IMR-90 (cell line): ENCODE measurements at regions not wholly inside any gene's neighbourhood (a gene's known extent, or its start where the extent isn't known, plus 50 kb on each side); places are given as distances from the start of the nearest gene placed in this dataset.

ENCODE experiments used
- ATAC-seq: fragments of 200-7000 bp; cut with Tn5 transposase; 2 replicates; pipeline ENCODE4 v1.9.1; 2020; ENCODE audit warnings: low read depth, mild to moderate bottlenecking, moderate library complexity
- BruUV-seq: library from RNA; stranded (reverse); fragments of 400-500 nt; replicated peaks from 2 replicates; lab custom pipeline; 2021; lab: Mats Ljungman, UMichigan
- CTCF ChIA-PET: fragments of 300-600 bp; formaldehyde crosslinking; extraction: SDS; loops from one replicate; lab custom pipeline; 2021; ENCODE audit warnings: antibody characterized with exemption; lab: Yijun Ruan, JAX
- POLR2A ChIA-PET: fragments of 300-600 bp; sonication (Branson Sonifier 250); formaldehyde crosslinking; loops from one replicate; lab custom pipeline; 2022; ENCODE audit warnings: antibody characterized with exemption; ENCODE audit not compliant: unreplicated experiment; lab: Charles Lee
- DNase-seq: peaks from one replicate; pipeline ENCODE4 v3.0.0; 2013
- H2AFZ ChIP-seq: replicated peaks from 2 replicates; pipeline ENCODE3; 2013; ENCODE audit warnings: low read length, mild to moderate bottlenecking; ENCODE audit not compliant: poor library complexity
- H2AK5ac ChIP-seq: 2 replicates; pipeline ENCODE4 v1.6.1; 2013; ENCODE audit warnings: low read depth, low read length, inconsistent platforms
- H2AK9ac ChIP-seq: replicated peaks from 2 replicates; pipeline ENCODE3; 2013; ENCODE audit warnings: mild to moderate bottlenecking, low read depth, low read length, moderate library complexity; ENCODE audit not compliant: poor library complexity
- H2BK120ac ChIP-seq: 2 replicates; pipeline ENCODE4 v1.6.1; 2013; ENCODE audit warnings: low read depth, low read length, inconsistent platforms
- H2BK15ac ChIP-seq: 3 replicates; pipeline ENCODE4 v1.6.1; 2013; ENCODE audit warnings: low read depth, low read length, inconsistent platforms
- H2BK20ac ChIP-seq: 2 replicates; pipeline ENCODE4 v1.6.1; 2013; ENCODE audit warnings: low read depth, mild to moderate bottlenecking, inconsistent platforms, low read length, moderate library complexity
- H2BK5ac ChIP-seq: 2 replicates; pipeline ENCODE4 v1.6.1; 2013; ENCODE audit warnings: mild to moderate bottlenecking, low read depth, low read length, inconsistent platforms; ENCODE audit not compliant: poor library complexity, severe bottlenecking
- H3K14ac ChIP-seq: replicated peaks from 2 replicates; pipeline ENCODE4 v1.6.1; 2013; ENCODE audit warnings: low read depth, low read length, inconsistent platforms
- H3K18ac ChIP-seq: 2 replicates; pipeline ENCODE4 v1.6.1; 2013; ENCODE audit warnings: low read depth, low read length, control low read depth
- H3K23ac ChIP-seq: 2 replicates; pipeline ENCODE4 v1.6.1; 2013; ENCODE audit warnings: low read depth, low read length, inconsistent platforms
- H3K27ac ChIP-seq: 2 replicates; pipeline ENCODE4 v1.5.1; 2013; ENCODE audit warnings: mild to moderate bottlenecking, control low read depth, low read length; ENCODE audit not compliant: insufficient read depth
- H3K27me3 ChIP-seq: 2 replicates; pipeline ENCODE4 v1.6.1; 2013; ENCODE audit warnings: low read length; ENCODE audit not compliant: control insufficient read depth, insufficient read depth
- H3K36me3 ChIP-seq: 2 replicates; pipeline ENCODE4 v1.6.1; 2013; ENCODE audit warnings: low read length, mixed read lengths; ENCODE audit not compliant: control insufficient read depth, insufficient read depth
- H3K4ac ChIP-seq: 2 replicates; pipeline ENCODE4 v1.6.1; 2013; ENCODE audit warnings: low read depth, low read length, inconsistent platforms
- H3K4me1 ChIP-seq: 2 replicates; pipeline ENCODE4 v1.6.1; 2013; ENCODE audit warnings: low read length, mixed read lengths; ENCODE audit not compliant: control insufficient read depth, insufficient read depth
- H3K4me2 ChIP-seq: 2 replicates; pipeline ENCODE4 v1.6.1; 2013; ENCODE audit warnings: low read depth, mild to moderate bottlenecking, control low read depth, low read length, moderate library complexity
- H3K4me3 ChIP-seq: 2 replicates; pipeline ENCODE4 v1.5.1; 2013; ENCODE audit warnings: low read depth, mild to moderate bottlenecking, control low read depth, low read length, moderate library complexity; ENCODE audit not compliant: insufficient read depth
- H3K56ac ChIP-seq: 2 replicates; pipeline ENCODE4 v1.6.1; 2013; ENCODE audit warnings: low read length, inconsistent platforms; ENCODE audit not compliant: insufficient read depth; ENCODE audit errors: extremely low read depth
- H3K79me1 ChIP-seq, 2 experiments: 2 replicates each; pipeline ENCODE4 v1.6.1; 2013; ENCODE audit warnings: low read length in 2 of 2, inconsistent platforms in 1 of 2, low read depth in 1 of 2
- H3K9ac ChIP-seq: 2 replicates; pipeline ENCODE4 v1.6.1; 2013; ENCODE audit warnings: low read depth, low read length, control low read depth
- H3K9me1 ChIP-seq: 2 replicates; pipeline ENCODE4 v1.6.1; 2013; ENCODE audit warnings: low read length, inconsistent platforms; ENCODE audit not compliant: insufficient read depth
- H3K9me3 ChIP-seq: 2 replicates; pipeline ENCODE4 v1.6.1; 2013; ENCODE audit warnings: low read length; ENCODE audit not compliant: control insufficient read depth, insufficient read depth
- H4K20me1 ChIP-seq: 2 replicates; pipeline ENCODE4 v1.6.1; 2013; ENCODE audit warnings: low read length, inconsistent platforms; ENCODE audit not compliant: insufficient read depth
- H4K5ac ChIP-seq: 2 replicates; pipeline ENCODE4 v1.6.1; 2013; ENCODE audit warnings: mild to moderate bottlenecking, low read depth, low read length, control low read depth
- H4K8ac ChIP-seq, 2 experiments: 2 replicates each; pipeline ENCODE4 v1.6.1; 2013; ENCODE audit warnings: low read depth in 2 of 2, low read length in 2 of 2, control low read depth in 1 of 2, inconsistent platforms in 1 of 2
- H4K91ac ChIP-seq: 2 replicates; pipeline ENCODE4 v1.6.1; 2013; ENCODE audit warnings: low read depth, low read length, inconsistent platforms; ENCODE audit not compliant: insufficient read depth
- CEBPB ChIP-seq: IDR thresholded peaks from 2 replicates; pipeline ENCODE4 v1.6.1; 2012; ENCODE audit warnings: low read depth, low read length, improper control_type of control experiment
- POLR2A ChIP-seq: IDR thresholded peaks from 2 replicates; pipeline ENCODE4 v1.6.1; 2012; ENCODE audit warnings: mild to moderate bottlenecking, low read depth, low read length
- WGBS, 2 experiments: methylation state at CpG; one replicate each; pipeline versions ENCODE4 v1.1.5 to v1.1.7; 2013; ENCODE audit warnings: missing lambda C conversion rate in 2 of 2; ENCODE audit not compliant: insufficient read length in 1 of 2; ENCODE audit errors: extremely low coverage in 2 of 2; 5-methylcytosine and 5-hydroxymethylcytosine counted together
- dilution Hi-C: fragments of 300-500 bp; cut with HindIII; formaldehyde crosslinking; loops from one replicate; pipeline ENCODE4 v1.14.3; 2018; ENCODE audit warnings: low sequenced_read_pairs; ENCODE audit not compliant: unreplicated experiment
- in situ Hi-C: fragments of 300-500 bp; cut with MboI; formaldehyde crosslinking; loops from 3 replicates; pipeline ENCODE4 v1.14.3; 2019; ENCODE audit warnings: low sequenced_read_pairs, inconsistent platforms, mixed read lengths
- intact Hi-C: fragments of 100-400 bp; cut with micrococcal nuclease; formaldehyde crosslinking; loops from 2 replicates; pipeline ENCODE4 v1.10.0; 2022

GRCh38 chr4:176587920-176588319, 204.8 kb downstream of the VEGFC start:
- Histone ChIP-seq H2AK9ac (no peak overlapping the region), H3K4ac (no peak overlapping the region), H2AK5ac (no peak overlapping the region), H3K4me3 (no peak overlapping the region), H2BK120ac (no peak overlapping the region), H3K56ac (no peak overlapping the region), H2BK15ac (no peak overlapping the region), H3K9ac (no peak overlapping the region), H3K27ac (no peak overlapping the region), H4K20me1 (no peaks in the 10 kb centered on the region), H4K8ac (no peak overlapping the region), H3K14ac (no peak overlapping the region), H3K36me3 (no peaks in the 10 kb centered on the region), H3K4me1 (no peaks in the 10 kb centered on the region), H3K18ac (no peak overlapping the region), H3K9me1 (no peaks in the 10 kb centered on the region), H3K23ac (no peak overlapping the region), H3K4me2 (no peak overlapping the region; the same call in 1 of the 2 replicates), H2BK20ac (no peak overlapping the region), H3K9me3 (peaks cover 3% of the 10 kb centered on the region), H2AFZ (no peak overlapping the region), H4K91ac (no peak overlapping the region), H3K27me3 (no peaks in the 10 kb centered on the region), H2BK5ac (no peak overlapping the region), H4K5ac (no peak overlapping the region), H3K79me1 (no peaks in the 10 kb centered on the region)
- TF ChIP-seq POLR2A: no peak
- peak; percentile 94 for TF ChIP-seq CEBPB
- dilution Hi-C loops: no loop called here
- POLR2A ChIA-PET: no interaction called here
- intact Hi-C loops: no loop called here
- DNase-seq (peak; percentile 83), ATAC-seq (peak; percentile 74)
- BruUV-seq: no TSS peak
- in situ Hi-C loops: no loop called here
- CTCF ChIA-PET: interaction anchor here (0.6 kb wide), 1 partner anchor 19 kb away, joined by 3 read pairs; no protein-coding TSS in a partner anchor
- 14% methylated on average over 1 of the region's 2 CpGs; no CpG with 5 or more reads in 1 of the 2 experiments for WGBS, 2 experiments
